HG02678 (cell line): ENCODE measurements at regions not wholly inside any gene's neighbourhood (a gene's known extent, or its start where the extent isn't known, plus 50 kb on each side); places are given as distances from the start of the nearest gene placed in this dataset.
A peak's percentile ranks its signal among the peaks of the same experiment; 100 is the strongest.
"Not testable (repeated sequence)": the region's sequence is repeated elsewhere in the genome, so short reads cannot be mapped to it uniquely, and the experiment has no call there.

ENCODE experiments used
- ATAC-seq: cut with Tn5 transposase; IDR thresholded peaks from one replicate; pipeline ENCODE4 v1.9.1; 2021; ENCODE audit warnings: mild to moderate bottlenecking, moderate library complexity; ENCODE audit not compliant: unreplicated experiment

GRCh38 chr10:125605167-125605566, 77.8 kb downstream of the TEX36 start:
- no peak for ATAC-seq

- ATAC-seq, result no peak
Measured at GRCh38 chr10:125602825-125603224, 80.1 kb downstream of the TEX36 start.

- no peak for ATAC-seq
Measured at GRCh38 chr10:125599194-125599593, 83.8 kb downstream of the TEX36 start.

GRCh38 chr10:125595911-125596310, 87.1 kb downstream of the TEX36 start:
- ATAC-seq, result no peak

GRCh38 chr10:125593644-125594043, 89.3 kb downstream of the TEX36 start:
- ATAC-seq, result no peak

- no peak for ATAC-seq
Measured at GRCh38 chr10:125592897-125593296, 90.1 kb downstream of the TEX36 start.

- no peak for ATAC-seq
Measured at GRCh38 chr10:125591886-125592285, 91.1 kb downstream of the TEX36 start.

- not testable (repeated sequence) for ATAC-seq
Measured at GRCh38 chr10:125588738-125589137, 94.2 kb downstream of the TEX36 start.

- no peak for ATAC-seq
Measured at GRCh38 chr10:125584954-125585353, 98.0 kb downstream of the TEX36 start.

- ATAC-seq, result no peak
Measured at GRCh38 chr10:125578658-125579315, 104.2 kb downstream of the TEX36 start.

- no peak for ATAC-seq
Measured at GRCh38 chr10:125575843-125576242, 107.1 kb downstream of the TEX36 start.

GRCh38 chr10:125568156-125568555, 114.8 kb downstream of the TEX36 start:
- no peak for ATAC-seq

- no peak for ATAC-seq
Measured at GRCh38 chr10:125567529-125567928, 115.4 kb downstream of the TEX36 start.

- no peak for ATAC-seq
Measured at GRCh38 chr10:125565046-125565445, 117.9 kb downstream of the TEX36 start.

GRCh38 chr10:125564570-125564969, 118.4 kb downstream of the TEX36 start:
- ATAC-seq, result no peak

- no peak for ATAC-seq
Measured at GRCh38 chr10:125562737-125563136, 120.2 kb downstream of the TEX36 start.

- no peak for ATAC-seq
Measured at GRCh38 chr10:125560947-125561346, 122.0 kb downstream of the TEX36 start.

GRCh38 chr10:125559210-125559609, 123.8 kb downstream of the TEX36 start:
- ATAC-seq, result peak; percentile 90

GRCh38 chr10:125557801-125558505, 125.0 kb downstream of the TEX36 start:
- ATAC-seq, result no peak

GRCh38 chr10:125557311-125557710, 125.7 kb downstream of the TEX36 start:
- ATAC-seq, result no peak

- no peak for ATAC-seq
Measured at GRCh38 chr10:125556882-125557281, 126.1 kb downstream of the TEX36 start.

- ATAC-seq, result no peak
Measured at GRCh38 chr10:125555743-125556142, 127.2 kb downstream of the TEX36 start.

GRCh38 chr10:125555267-125555666, 127.7 kb downstream of the TEX36 start:
- ATAC-seq, result no peak
